Glutamatergic neuron (in vitro differentiated cells): ENCODE measurements at regions not wholly inside any gene's neighbourhood (a gene's known extent, or its start where the extent isn't known, plus 50 kb on each side); places are given as distances from the start of the nearest gene placed in this dataset.
"Not testable (repeated sequence)": the region's sequence is repeated elsewhere in the genome, so short reads cannot be mapped to it uniquely, and the experiment has no call there.

ENCODE experiments used
- DNase-seq: peaks from one replicate; pipeline ENCODE4 v3.0.0; 2022
- H3K27ac Mint-ChIP-seq: one replicate; pipeline ENCODE4 v1.8.0; 2020; ENCODE audit warnings: mild to moderate bottlenecking, mixed read lengths, inconsistent platforms; ENCODE audit not compliant: unreplicated experiment
- H3K27me3 Mint-ChIP-seq: one replicate; pipeline ENCODE4 v1.8.0; 2020; ENCODE audit warnings: mild to moderate bottlenecking, moderate library complexity, mixed read lengths, inconsistent platforms; ENCODE audit not compliant: unreplicated experiment
- H3K36me3 Mint-ChIP-seq: one replicate; pipeline ENCODE4 v1.8.0; 2020; ENCODE audit warnings: mild to moderate bottlenecking, mixed read lengths, inconsistent platforms; ENCODE audit not compliant: unreplicated experiment
- H3K4me1 Mint-ChIP-seq: one replicate; pipeline ENCODE4 v1.8.0; 2020; ENCODE audit warnings: mild to moderate bottlenecking, low read depth, mixed read lengths, inconsistent platforms; ENCODE audit not compliant: unreplicated experiment
- H3K4me3 Mint-ChIP-seq: one replicate; pipeline ENCODE4 v1.8.0; 2020; ENCODE audit warnings: mild to moderate bottlenecking, mixed read lengths, inconsistent platforms; ENCODE audit not compliant: unreplicated experiment
- H3K9me3 Mint-ChIP-seq: one replicate; pipeline ENCODE4 v1.8.0; 2020; ENCODE audit warnings: mild to moderate bottlenecking, moderate library complexity, mixed read lengths, inconsistent platforms; ENCODE audit not compliant: unreplicated experiment
- TF ChIP-seq, protein P1 (sequence below): fragments of 200-600 bp; sonication (generic); IDR thresholded peaks from one replicate; pipeline ENCODE4 v1.5.0; 2021; ENCODE audit not compliant: partially characterized antibody, unreplicated experiment

DNA sequence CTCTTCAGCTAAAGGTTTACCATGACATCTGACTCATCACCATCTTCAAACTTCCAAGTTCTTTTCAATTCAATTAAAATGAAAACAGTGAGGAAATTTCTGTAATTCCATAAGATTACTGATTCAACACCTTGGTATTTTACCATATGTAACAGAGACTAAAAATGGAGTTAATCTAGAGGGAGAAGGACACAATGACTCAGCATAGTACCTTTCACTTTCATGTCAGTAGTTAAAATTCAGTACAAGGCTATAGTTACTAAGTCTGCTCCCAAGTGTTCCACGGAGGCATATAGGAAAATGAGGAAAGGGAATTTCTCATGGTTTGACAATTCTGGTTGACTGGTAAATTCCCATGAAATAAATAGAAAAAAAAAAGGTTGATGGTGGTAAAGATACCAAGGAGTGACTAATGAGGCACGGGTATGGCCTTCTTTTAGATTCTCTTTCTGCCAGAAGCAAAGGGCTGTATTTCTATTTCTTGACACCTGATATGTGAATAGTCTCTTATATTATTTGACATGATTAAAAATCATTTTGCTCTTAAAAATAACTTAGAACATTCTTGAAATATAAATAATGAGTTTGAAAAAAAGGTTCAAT is 526.7 kb upstream of the ADGRB3 start:
- no peak for DNase-seq
- TF ChIP-seq, protein P1, sequence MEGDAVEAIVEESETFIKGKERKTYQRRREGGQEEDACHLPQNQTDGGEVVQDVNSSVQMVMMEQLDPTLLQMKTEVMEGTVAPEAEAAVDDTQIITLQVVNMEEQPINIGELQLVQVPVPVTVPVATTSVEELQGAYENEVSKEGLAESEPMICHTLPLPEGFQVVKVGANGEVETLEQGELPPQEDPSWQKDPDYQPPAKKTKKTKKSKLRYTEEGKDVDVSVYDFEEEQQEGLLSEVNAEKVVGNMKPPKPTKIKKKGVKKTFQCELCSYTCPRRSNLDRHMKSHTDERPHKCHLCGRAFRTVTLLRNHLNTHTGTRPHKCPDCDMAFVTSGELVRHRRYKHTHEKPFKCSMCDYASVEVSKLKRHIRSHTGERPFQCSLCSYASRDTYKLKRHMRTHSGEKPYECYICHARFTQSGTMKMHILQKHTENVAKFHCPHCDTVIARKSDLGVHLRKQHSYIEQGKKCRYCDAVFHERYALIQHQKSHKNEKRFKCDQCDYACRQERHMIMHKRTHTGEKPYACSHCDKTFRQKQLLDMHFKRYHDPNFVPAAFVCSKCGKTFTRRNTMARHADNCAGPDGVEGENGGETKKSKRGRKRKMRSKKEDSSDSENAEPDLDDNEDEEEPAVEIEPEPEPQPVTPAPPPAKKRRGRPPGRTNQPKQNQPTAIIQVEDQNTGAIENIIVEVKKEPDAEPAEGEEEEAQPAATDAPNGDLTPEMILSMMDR: no peak
- Mint-ChIP-seq H3K27ac (no peak overlapping the region), H3K36me3 (no peaks in the 10 kb centered on the region), H3K4me3 (no peak overlapping the region), H3K27me3 (no peaks in the 10 kb centered on the region), H3K4me1 (no peaks in the 10 kb centered on the region), H3K9me3 (no peaks in the 10 kb centered on the region)

DNA sequence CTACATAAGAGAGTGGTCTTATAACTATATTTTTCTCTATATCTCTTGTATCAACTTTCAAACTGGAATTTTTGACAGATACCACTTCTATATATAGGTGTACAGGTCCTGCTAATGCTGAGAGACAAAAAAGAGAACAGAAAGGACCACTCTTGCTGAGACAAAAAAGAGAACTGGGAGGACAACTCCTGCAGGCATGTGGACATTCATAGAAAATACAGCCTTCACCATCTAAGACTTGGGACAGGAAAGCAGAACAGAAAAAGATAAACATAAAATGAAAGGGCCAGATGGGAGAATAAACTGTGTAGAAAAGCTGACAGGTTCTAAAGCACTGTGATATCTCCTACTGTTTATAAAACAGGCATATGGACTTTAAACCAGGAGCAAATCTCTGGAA is 541.0 kb upstream of the ADGRB3 start:
- H3K36me3 Mint-ChIP-seq: no peaks in the 10 kb centered on the region
- H3K4me1 Mint-ChIP-seq: no peaks in the 10 kb centered on the region
- H3K27me3 Mint-ChIP-seq: no peaks in the 10 kb centered on the region
- no peak for DNase-seq
- H3K4me3 Mint-ChIP-seq: no peak overlapping the region
- TF ChIP-seq, protein P1: no peak
- H3K27ac Mint-ChIP-seq: no peak overlapping the region
- no peaks in the 10 kb centered on the region for H3K9me3 Mint-ChIP-seq

DNA sequence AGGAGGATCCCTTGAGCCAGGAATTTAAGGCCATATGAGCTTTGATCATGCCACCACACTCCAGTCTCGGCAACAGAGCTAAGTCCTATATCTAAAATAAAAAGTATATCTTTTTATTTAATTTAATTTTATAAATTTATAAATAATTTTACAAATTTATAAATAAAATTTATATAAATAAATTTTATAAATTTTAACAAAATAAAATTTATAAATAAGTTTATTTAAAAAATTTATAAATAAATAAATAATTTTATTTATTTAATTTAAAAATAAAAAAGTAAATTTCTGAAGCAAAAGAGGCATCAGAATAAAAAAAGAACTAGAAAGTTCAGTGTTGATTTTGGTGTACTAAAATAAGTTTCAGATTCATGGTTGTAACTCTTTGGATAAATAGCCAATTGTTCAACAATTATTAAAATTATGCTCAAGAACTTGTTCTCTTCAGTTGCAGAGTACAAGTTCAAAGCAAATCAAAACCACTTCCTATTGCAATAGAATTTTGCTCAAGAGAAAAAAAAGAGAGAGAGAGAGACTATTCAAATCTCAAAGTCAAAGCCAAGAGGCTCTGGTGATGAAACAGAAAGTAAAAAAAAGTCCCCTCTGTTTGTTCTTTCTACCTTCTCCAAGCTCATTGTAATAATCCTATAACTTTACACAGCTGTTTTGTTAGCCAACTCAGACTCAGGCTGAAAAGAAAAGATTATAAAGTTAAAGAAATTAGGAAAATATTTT is 547.5 kb upstream of the ADGRB3 start:
- TF ChIP-seq, protein P1: no peak
- no peak for DNase-seq
- no peaks in the 10 kb centered on the region for H3K9me3 Mint-ChIP-seq
- no peaks in the 10 kb centered on the region for H3K36me3 Mint-ChIP-seq
- H3K4me3 Mint-ChIP-seq: no peak overlapping the region
- H3K4me1 Mint-ChIP-seq: no peaks in the 10 kb centered on the region
- no peak overlapping the region for H3K27ac Mint-ChIP-seq
- no peaks in the 10 kb centered on the region for H3K27me3 Mint-ChIP-seq

DNA sequence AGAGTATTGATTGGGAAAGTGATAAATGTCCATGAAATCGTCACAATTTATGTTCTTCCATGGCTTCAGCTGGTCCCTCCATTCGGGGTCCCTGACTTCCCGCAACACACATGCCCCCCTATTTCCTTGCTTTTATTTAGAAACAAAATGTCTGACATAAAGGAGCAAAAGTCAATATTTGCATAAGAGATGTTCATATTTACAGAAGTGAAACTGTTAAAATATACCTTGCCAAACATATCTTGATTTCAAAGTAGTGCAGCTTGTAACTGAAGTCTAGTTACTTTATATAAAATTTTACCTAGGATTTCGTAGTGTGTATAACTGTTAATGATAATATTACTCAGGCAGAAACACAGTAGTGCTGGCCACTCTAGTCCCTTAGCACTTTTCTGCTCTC is 548.9 kb upstream of the ADGRB3 start:
- no peak overlapping the region for H3K4me3 Mint-ChIP-seq
- no peaks in the 10 kb centered on the region for H3K36me3 Mint-ChIP-seq
- H3K9me3 Mint-ChIP-seq: no peaks in the 10 kb centered on the region
- H3K27ac Mint-ChIP-seq: no peak overlapping the region
- no peaks in the 10 kb centered on the region for H3K27me3 Mint-ChIP-seq
- no peak for DNase-seq
- TF ChIP-seq, protein P1: no peak
- no peaks in the 10 kb centered on the region for H3K4me1 Mint-ChIP-seq

DNA sequence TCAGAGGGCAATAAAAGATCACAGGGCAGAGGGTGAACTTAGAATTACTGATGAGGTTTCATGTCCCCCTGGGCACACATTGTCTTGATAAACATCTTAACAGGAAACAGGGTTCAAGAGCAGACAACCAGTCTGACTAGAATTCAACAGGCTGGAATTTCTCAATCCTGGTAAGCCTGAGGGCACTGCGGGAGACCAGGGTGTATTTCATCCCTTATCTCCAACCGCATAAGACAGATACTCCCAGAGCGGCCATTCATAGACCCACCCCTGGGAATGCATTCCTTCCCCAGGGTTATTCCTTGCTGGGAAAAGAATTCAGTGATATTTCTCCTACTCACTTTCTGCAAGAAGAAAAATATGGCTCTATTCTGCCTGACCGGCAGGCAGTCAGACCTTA is 549.5 kb upstream of the ADGRB3 start:
- not testable (repeated sequence) for DNase-seq, H3K36me3 Mint-ChIP-seq, H3K4me3 Mint-ChIP-seq, H3K4me1 Mint-ChIP-seq, H3K27me3 Mint-ChIP-seq, H3K9me3 Mint-ChIP-seq, H3K27ac Mint-ChIP-seq
